ENCODE measurements at regions not wholly inside any gene's neighbourhood (a gene's known extent, or its start where the extent isn't known, plus 50 kb on each side); places are given as distances from the start of the nearest gene placed in this dataset.

DNA sequence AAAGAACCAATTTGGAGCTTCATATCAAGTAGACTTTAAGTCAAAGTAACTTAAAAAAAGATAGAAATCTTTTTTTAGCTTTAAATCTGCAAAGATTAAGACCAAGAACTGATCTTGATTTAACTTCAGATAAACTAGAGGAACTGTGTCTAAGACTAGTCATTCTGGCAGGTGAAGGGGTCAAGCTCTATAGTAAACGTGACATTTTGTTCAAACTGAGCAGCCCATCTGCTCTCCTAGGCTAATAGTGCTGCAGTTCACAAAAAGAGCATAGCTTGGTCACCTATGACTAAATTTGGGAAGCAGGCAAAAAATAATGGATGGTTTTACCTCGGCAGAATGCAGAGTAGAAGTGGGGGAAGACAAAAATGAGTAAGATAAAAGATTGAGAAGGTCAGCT lies 168.8 kb upstream of the ALCAM start:
- Histone ChIP-seq H3K4me2 (no peak overlapping the region), H3K9me3 (no peaks in the 10 kb centered on the region), H3K27ac (no peak overlapping the region), H3K4me1 (0 out of 3 replicates have a peak, but pooled peaks cover 4% of the 10 kb centered on the region), H3K4me3 (no peak overlapping the region)
- 18% methylated on average over 2 of the region's 2 CpGs for WGBS (ENCODE audit: missing lambda C conversion rate)
- TF ChIP-seq, protein P1, sequence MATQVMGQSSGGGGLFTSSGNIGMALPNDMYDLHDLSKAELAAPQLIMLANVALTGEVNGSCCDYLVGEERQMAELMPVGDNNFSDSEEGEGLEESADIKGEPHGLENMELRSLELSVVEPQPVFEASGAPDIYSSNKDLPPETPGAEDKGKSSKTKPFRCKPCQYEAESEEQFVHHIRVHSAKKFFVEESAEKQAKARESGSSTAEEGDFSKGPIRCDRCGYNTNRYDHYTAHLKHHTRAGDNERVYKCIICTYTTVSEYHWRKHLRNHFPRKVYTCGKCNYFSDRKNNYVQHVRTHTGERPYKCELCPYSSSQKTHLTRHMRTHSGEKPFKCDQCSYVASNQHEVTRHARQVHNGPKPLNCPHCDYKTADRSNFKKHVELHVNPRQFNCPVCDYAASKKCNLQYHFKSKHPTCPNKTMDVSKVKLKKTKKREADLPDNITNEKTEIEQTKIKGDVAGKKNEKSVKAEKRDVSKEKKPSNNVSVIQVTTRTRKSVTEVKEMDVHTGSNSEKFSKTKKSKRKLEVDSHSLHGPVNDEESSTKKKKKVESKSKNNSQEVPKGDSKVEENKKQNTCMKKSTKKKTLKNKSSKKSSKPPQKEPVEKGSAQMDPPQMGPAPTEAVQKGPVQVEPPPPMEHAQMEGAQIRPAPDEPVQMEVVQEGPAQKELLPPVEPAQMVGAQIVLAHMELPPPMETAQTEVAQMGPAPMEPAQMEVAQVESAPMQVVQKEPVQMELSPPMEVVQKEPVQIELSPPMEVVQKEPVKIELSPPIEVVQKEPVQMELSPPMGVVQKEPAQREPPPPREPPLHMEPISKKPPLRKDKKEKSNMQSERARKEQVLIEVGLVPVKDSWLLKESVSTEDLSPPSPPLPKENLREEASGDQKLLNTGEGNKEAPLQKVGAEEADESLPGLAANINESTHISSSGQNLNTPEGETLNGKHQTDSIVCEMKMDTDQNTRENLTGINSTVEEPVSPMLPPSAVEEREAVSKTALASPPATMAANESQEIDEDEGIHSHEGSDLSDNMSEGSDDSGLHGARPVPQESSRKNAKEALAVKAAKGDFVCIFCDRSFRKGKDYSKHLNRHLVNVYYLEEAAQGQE (IDR thresholded peaks at IDR 0.05), result no peak
- TF ChIP-seq FOSB (CRISPR knock-in tag; IDR thresholded peaks at IDR 0.05), result no peak
- no peak for TF ChIP-seq EHMT2 (IDR thresholded peaks at IDR 0.05; ENCODE audit: low read depth)
- ChIA-PET CTCF (interaction anchor here (0.6 kb wide), 1 partner anchor 952 kb away, joined by 3 read pairs; no protein-coding TSS in a partner anchor), POLR2A (no interaction called here)
- DNase-seq (ENCODE audit: low read depth in 1 of 2, low spot score in 1 of 2) (no peak), FAIRE-seq (no peak), ATAC-seq (no peak)

DNA sequence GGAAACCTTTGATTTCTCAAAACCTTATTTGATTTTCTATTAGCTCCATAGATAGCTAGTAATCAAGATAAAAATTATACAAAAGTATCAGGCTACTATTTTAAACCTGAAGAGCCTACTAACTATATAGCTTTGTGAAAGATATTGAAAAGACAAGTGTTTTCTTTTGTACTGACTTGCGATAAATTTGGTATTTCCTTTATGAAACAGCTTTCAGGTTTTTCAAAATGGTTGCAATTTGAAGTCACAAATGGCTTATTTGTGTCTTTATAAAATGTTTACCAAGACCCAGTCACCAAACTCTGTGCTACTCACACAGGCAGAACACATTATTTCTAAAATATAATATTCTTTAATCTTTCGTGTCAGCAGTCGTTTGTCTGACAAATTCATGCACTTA lies 167.5 kb upstream of the ALCAM start:
- CTCF ChIA-PET, result no interaction called here

DNA sequence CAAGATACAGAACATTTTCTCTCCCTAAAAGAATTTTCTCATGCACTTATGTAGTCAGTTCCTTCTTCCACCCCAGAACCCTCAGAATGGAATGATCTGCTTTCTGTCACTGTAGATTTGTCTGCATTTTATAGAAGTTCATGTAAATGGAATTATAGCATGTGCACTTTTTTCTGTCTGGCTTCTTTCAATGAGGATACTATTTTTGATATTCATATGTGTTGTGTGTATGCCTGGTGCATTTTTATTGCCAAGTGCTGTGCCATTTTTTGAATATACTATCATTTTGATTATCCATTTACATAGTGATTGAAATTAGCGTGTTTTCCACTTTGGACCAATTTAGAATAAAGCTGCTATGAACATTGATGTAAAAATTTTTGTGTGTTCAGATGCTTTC lies 156.6 kb upstream of the ALCAM start:
- ChIA-PET CTCF (no interaction called here), POLR2A (no interaction called here)
- no peak for FAIRE-seq
- DNase-seq (ENCODE audit: low read depth in 1 of 2, low spot score in 1 of 2), result no peak
- Histone ChIP-seq H3K4me2 (no peak overlapping the region), H3K4me3 (no peak overlapping the region), H3K4me1 (no peaks in the 10 kb centered on the region), H3K27ac (no peak overlapping the region), H3K9me3 (no peaks in the 10 kb centered on the region)
- TF ChIP-seq NPAS2 (CRISPR knock-in tag; IDR thresholded peaks at IDR 0.05; ENCODE audit: borderline replicate concordance), result no peak
- TF ChIP-seq KDM1A (IDR thresholded peaks at IDR 0.05; ENCODE audit: low read depth), result no peak
- TF ChIP-seq GATA3 (IDR thresholded peaks at IDR 0.05; ENCODE audit: borderline replicate concordance), result no peak
- TF ChIP-seq CBX2 (IDR thresholded peaks at IDR 0.05; ENCODE audit: borderline replicate concordance, low read depth), result no peak
- TF ChIP-seq CHD4 (IDR thresholded peaks at IDR 0.05; ENCODE audit: borderline replicate concordance), result no peak
- TF ChIP-seq, protein P2, sequence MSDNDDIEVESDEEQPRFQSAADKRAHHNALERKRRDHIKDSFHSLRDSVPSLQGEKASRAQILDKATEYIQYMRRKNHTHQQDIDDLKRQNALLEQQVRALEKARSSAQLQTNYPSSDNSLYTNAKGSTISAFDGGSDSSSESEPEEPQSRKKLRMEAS (IDR thresholded peaks at IDR 0.05), result no peak
- TF ChIP-seq EHMT2 (IDR thresholded peaks at IDR 0.05; ENCODE audit: low read depth), result no peak
- no peak for TF ChIP-seq CHD2 (IDR thresholded peaks at IDR 0.05; ENCODE audit: low read length, partially characterized antibody)
- TF ChIP-seq TFCP2L1 (CRISPR knock-in tag; IDR thresholded peaks at IDR 0.05), result no peak
- no peak for TF ChIP-seq ZC3H11A (IDR thresholded peaks at IDR 0.05)
- TF ChIP-seq ESRRA (IDR thresholded peaks at IDR 0.05; ENCODE audit: borderline replicate concordance, low read length), result no peak
- TF ChIP-seq FOXS1 (CRISPR knock-in tag; IDR thresholded peaks at IDR 0.05), result no peak
- TF ChIP-seq MAFK (IDR thresholded peaks at IDR 0.05; ENCODE audit: partially characterized antibody), result no peak
- TF ChIP-seq HDAC2 (IDR thresholded peaks at IDR 0.05), result no peak
- TF ChIP-seq POLR2AphosphoS2 (conservative IDR thresholded peaks at IDR 0.05; ENCODE audit: low read length), result no peak
- no peak for TF ChIP-seq POLR2A (IDR thresholded peaks at IDR 0.05; ENCODE audit: low read length)
- no peak for TF ChIP-seq MYC (IDR thresholded peaks at IDR 0.05; ENCODE audit: borderline replicate concordance, low read length)
- no peak for ATAC-seq
- WGBS (ENCODE audit: missing lambda C conversion rate), result 36% methylated on average over 1 of the region's 1 CpG

More for the DNA sequence above, 167.5 kb upstream of the ALCAM start:
- no peak for TF ChIP-seq MAFK (IDR thresholded peaks at IDR 0.05; ENCODE audit: partially characterized antibody)
- no peak for TF ChIP-seq RCOR1 (IDR thresholded peaks at IDR 0.05; ENCODE audit: low read depth, low read length)
- TF ChIP-seq KDM5A (IDR thresholded peaks at IDR 0.05), result no peak
- no peak for TF ChIP-seq FOSB (CRISPR knock-in tag; IDR thresholded peaks at IDR 0.05)
- no peak for TF ChIP-seq JUNB (IDR thresholded peaks at IDR 0.05)
- TF ChIP-seq CBX8 (IDR thresholded peaks at IDR 0.05), result no peak
- no peak for TF ChIP-seq RNF2 (IDR thresholded peaks at IDR 0.05; ENCODE audit: borderline replicate concordance, low read depth)
- TF ChIP-seq BHLHE40 (IDR thresholded peaks at IDR 0.05; ENCODE audit: low read depth, low read length), result no peak
- TF ChIP-seq RFX5 (IDR thresholded peaks at IDR 0.05), result no peak
- TF ChIP-seq TP53 (CRISPR knock-in tag; IDR thresholded peaks at IDR 0.05), result no peak
- no peak for TF ChIP-seq CHD4 (IDR thresholded peaks at IDR 0.05; ENCODE audit: borderline replicate concordance)
- TF ChIP-seq, protein P3, sequence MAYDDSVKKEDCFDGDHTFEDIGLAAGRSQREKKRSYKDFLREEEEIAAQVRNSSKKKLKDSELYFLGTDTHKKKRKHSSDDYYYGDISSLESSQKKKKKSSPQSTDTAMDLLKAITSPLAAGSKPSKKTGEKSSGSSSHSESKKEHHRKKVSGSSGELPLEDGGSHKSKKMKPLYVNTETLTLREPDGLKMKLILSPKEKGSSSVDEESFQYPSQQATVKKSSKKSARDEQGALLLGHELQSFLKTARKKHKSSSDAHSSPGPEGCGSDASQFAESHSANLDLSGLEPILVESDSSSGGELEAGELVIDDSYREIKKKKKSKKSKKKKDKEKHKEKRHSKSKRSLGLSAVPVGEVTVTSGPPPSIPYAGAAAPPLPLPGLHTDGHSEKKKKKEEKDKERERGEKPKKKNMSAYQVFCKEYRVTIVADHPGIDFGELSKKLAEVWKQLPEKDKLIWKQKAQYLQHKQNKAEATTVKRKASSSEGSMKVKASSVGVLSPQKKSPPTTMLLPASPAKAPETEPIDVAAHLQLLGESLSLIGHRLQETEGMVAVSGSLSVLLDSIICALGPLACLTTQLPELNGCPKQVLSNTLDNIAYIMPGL (CRISPR knock-in tag; IDR thresholded peaks at IDR 0.05; ENCODE audit: borderline replicate concordance), result no peak
- TF ChIP-seq, protein P4, sequence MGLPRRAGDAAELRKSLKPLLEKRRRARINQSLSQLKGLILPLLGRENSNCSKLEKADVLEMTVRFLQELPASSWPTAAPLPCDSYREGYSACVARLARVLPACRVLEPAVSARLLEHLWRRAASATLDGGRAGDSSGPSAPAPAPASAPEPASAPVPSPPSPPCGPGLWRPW (IDR thresholded peaks at IDR 0.05), result no peak
- no peak for TF ChIP-seq EHMT2 (IDR thresholded peaks at IDR 0.05; ENCODE audit: low read depth)
- TF ChIP-seq, protein P5, sequence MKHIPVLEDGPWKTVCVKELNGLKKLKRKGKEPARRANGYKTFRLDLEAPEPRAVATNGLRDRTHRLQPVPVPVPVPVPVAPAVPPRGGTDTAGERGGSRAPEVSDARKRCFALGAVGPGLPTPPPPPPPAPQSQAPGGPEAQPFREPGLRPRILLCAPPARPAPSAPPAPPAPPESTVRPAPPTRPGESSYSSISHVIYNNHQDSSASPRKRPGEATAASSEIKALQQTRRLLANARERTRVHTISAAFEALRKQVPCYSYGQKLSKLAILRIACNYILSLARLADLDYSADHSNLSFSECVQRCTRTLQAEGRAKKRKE (CRISPR knock-in tag; IDR thresholded peaks at IDR 0.05; ENCODE audit: low read depth), result no peak
- 58% methylated on average over 3 of the region's 3 CpGs for WGBS (ENCODE audit: missing lambda C conversion rate)
- H3K27ac ChIP-seq, result no peak overlapping the region
- no peak overlapping the region for H3K4me3 ChIP-seq
- POLR2A ChIA-PET, result no interaction called here
- no peaks in the 10 kb centered on the region for H3K9me3 ChIP-seq
- no peak overlapping the region for H3K4me2 ChIP-seq
- H3K4me1 ChIP-seq, result 0 out of 3 replicates have a peak, but pooled peaks cover 4% of the 10 kb centered on the region
- DNase-seq (ENCODE audit: low read depth in 1 of 2, low spot score in 1 of 2) (no peak), ATAC-seq (no peak), FAIRE-seq (no peak)

All from A549 (cell line).